ENCODE measurements at regions not wholly inside any gene's neighbourhood (a gene's known extent, or its start where the extent isn't known, plus 50 kb on each side); places are given as distances from the start of the nearest gene placed in this dataset.

- H3K4me1 Mint-ChIP-seq (ENCODE audit: low read depth): peaks cover 73% of the 10 kb centered on the region
- H3K4me3 Mint-ChIP-seq (ENCODE audit: unreplicated experiment): no peak overlapping the region
- no peak for DNase-seq (ENCODE audit: low spot score)
- no peaks in the 10 kb centered on the region for H3K27me3 Mint-ChIP-seq (ENCODE audit: low read depth)
- no peaks in the 10 kb centered on the region for H3K36me3 Mint-ChIP-seq (ENCODE audit: low read depth)
- TF ChIP-seq, protein P1, sequence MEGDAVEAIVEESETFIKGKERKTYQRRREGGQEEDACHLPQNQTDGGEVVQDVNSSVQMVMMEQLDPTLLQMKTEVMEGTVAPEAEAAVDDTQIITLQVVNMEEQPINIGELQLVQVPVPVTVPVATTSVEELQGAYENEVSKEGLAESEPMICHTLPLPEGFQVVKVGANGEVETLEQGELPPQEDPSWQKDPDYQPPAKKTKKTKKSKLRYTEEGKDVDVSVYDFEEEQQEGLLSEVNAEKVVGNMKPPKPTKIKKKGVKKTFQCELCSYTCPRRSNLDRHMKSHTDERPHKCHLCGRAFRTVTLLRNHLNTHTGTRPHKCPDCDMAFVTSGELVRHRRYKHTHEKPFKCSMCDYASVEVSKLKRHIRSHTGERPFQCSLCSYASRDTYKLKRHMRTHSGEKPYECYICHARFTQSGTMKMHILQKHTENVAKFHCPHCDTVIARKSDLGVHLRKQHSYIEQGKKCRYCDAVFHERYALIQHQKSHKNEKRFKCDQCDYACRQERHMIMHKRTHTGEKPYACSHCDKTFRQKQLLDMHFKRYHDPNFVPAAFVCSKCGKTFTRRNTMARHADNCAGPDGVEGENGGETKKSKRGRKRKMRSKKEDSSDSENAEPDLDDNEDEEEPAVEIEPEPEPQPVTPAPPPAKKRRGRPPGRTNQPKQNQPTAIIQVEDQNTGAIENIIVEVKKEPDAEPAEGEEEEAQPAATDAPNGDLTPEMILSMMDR (IDR thresholded peaks at IDR 0.05): no peak
- peak overlapping the region; percentile 52 for H3K27ac Mint-ChIP-seq (ENCODE audit: unreplicated experiment)
- H3K9me3 Mint-ChIP-seq (ENCODE audit: low read depth): peaks cover 5% of the 10 kb centered on the region
Observed at GRCh38 chr7:17501441-17502212, 203.2 kb downstream of the AHR start.

GRCh38 chr7:17502213-17503060 is 204.0 kb downstream of the AHR start:
- TF ChIP-seq, protein P1 (IDR thresholded peaks at IDR 0.05): no peak
- H3K4me3 Mint-ChIP-seq (ENCODE audit: unreplicated experiment): no peak overlapping the region
- no peaks in the 10 kb centered on the region for H3K36me3 Mint-ChIP-seq (ENCODE audit: low read depth)
- peaks cover 5% of the 10 kb centered on the region for H3K9me3 Mint-ChIP-seq (ENCODE audit: low read depth)
- no peaks in the 10 kb centered on the region for H3K27me3 Mint-ChIP-seq (ENCODE audit: low read depth)
- peak overlapping the region; percentile 52 for H3K27ac Mint-ChIP-seq (ENCODE audit: unreplicated experiment)
- H3K4me1 Mint-ChIP-seq (ENCODE audit: low read depth): peaks cover 71% of the 10 kb centered on the region
- no peak for DNase-seq (ENCODE audit: low spot score)

DNA sequence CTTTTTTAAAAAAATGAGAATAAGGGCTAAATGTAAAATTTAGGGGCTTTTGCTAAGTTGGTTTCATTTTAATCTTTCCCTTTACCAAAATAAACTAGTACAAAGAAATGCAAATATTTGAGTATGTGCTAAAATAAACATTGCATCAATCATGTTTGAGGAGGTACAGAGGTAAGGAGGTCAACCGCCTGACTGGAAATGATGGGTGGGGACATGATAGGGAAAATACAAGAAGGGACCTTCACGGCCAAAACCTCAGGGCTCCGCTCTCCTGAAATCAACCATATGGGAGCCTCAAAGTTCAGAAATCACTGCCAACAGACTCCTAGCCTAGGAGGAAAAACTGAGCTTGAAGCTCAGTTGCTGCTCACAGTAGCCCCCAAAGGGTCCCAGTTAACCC is 207.6 kb downstream of the AHR start:
- Mint-ChIP-seq H3K4me3 (ENCODE audit: unreplicated experiment) (peak overlapping the region; percentile 33), H3K9me3 (ENCODE audit: low read depth) (peaks cover 5% of the 10 kb centered on the region), H3K27ac (ENCODE audit: unreplicated experiment) (peak overlapping the region; percentile 32), H3K36me3 (ENCODE audit: low read depth) (no peaks in the 10 kb centered on the region), H3K27me3 (ENCODE audit: low read depth) (no peaks in the 10 kb centered on the region), H3K4me1 (ENCODE audit: low read depth) (peaks cover 52% of the 10 kb centered on the region)
- DNase-seq (ENCODE audit: low spot score): no peak
- TF ChIP-seq, protein P1 (IDR thresholded peaks at IDR 0.05): no peak

GRCh38 chr7:17506596-17506995 is 208.1 kb downstream of the AHR start:
- no peak for DNase-seq (ENCODE audit: low spot score)
- H3K36me3 Mint-ChIP-seq (ENCODE audit: low read depth): no peaks in the 10 kb centered on the region
- peaks cover 5% of the 10 kb centered on the region for H3K9me3 Mint-ChIP-seq (ENCODE audit: low read depth)
- peaks cover 52% of the 10 kb centered on the region for H3K4me1 Mint-ChIP-seq (ENCODE audit: low read depth)
- no peak overlapping the region for H3K27ac Mint-ChIP-seq (ENCODE audit: unreplicated experiment)
- no peaks in the 10 kb centered on the region for H3K27me3 Mint-ChIP-seq (ENCODE audit: low read depth)
- TF ChIP-seq, protein P1 (IDR thresholded peaks at IDR 0.05): no peak
- no peak overlapping the region for H3K4me3 Mint-ChIP-seq (ENCODE audit: unreplicated experiment)

GRCh38 chr7:17507717-17508116 is 209.3 kb downstream of the AHR start:
- DNase-seq (ENCODE audit: low spot score): no peak
- no peak overlapping the region for H3K4me3 Mint-ChIP-seq (ENCODE audit: unreplicated experiment)
- peaks cover 5% of the 10 kb centered on the region for H3K9me3 Mint-ChIP-seq (ENCODE audit: low read depth)
- no peaks in the 10 kb centered on the region for H3K27me3 Mint-ChIP-seq (ENCODE audit: low read depth)
- TF ChIP-seq, protein P1 (IDR thresholded peaks at IDR 0.05): no peak
- no peak overlapping the region for H3K27ac Mint-ChIP-seq (ENCODE audit: unreplicated experiment)
- H3K4me1 Mint-ChIP-seq (ENCODE audit: low read depth): peaks cover 50% of the 10 kb centered on the region
- no peaks in the 10 kb centered on the region for H3K36me3 Mint-ChIP-seq (ENCODE audit: low read depth)

Data from chondrocyte (in vitro differentiated cells).